ENCODE measurements at regions not wholly inside any gene's neighbourhood (a gene's known extent, or its start where the extent isn't known, plus 50 kb on each side); places are given as distances from the start of the nearest gene placed in this dataset.

DNA sequence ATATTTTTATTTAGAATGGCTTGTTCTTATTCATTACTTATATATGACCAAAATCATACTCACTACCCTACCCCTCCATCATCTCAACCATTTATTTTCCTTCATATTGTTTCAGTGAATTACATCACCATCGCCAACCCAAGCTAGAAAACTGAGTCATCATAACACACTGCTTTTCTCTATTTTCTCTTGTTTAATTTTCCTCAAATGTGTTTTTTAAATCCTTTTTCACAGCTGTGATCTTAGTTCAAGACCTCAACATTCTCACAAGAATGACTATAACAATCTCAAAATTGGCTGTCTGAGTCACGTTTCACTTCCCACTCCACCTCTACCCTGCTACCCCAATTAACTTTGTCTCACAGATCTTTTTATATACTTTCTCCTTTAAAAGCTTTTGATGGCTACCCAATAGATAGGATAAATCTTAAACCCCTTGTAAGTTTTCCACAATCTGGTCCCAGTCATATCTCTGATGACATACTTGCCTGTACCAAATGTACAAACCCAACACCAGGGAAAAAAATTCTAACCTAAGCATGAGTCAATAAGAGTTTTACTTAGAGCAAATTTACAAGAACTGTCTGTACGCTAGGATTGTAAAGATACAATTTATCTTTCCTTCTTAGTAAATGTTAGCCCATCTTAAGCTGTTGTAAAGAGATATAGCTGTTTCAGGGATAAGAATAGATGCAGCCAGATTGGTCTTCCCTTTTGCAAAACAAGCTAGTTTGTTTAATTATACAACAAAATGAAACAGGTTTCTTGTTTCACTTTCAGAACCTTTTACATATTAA, 635.1 kb upstream of the SLC39A10 start:
- H3K4me3 ChIP-seq (ENCODE audit: low read depth, low read length): no peak overlapping the region

DNA sequence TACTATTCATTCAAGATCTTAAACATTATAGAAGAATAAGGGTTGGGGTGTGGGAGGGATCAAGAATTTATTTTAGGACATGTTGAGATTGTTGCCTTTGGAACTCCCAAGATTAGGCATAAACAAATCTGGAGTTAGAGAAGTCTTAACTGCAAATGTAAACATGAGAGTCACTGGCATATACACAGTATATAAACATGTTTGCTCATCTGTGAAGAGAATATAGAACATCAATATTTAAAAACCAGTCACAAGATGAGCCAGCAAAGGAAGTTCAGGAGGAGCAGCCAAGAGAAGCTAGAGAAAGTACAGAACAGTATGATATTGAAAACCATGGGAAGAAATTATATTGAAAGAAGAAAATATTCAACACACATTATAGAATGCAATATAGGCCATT, 638.6 kb upstream of the SLC39A10 start:
- H3K4me3 ChIP-seq (ENCODE audit: low read depth, low read length): no peak overlapping the region

DNA sequence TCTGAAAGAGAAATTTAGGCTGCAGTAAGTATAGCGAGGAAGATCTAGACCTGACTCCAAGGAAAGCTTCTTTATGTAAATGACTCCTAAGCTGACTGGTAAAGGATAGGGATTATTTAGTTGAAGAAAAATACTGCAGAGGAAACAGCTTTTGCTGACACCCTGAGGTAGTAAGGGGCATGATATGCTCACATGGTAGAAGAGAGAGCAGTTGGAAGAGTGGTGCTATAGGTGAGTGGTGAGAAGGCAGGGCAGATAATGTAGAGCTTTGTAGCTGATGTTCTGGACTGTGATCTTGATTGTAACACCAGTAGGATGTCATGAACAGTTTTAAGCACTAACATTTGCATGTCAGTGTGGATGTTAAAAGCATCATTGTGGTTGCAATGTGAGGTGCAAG, 639.1 kb upstream of the SLC39A10 start:
- no peak overlapping the region for H3K4me3 ChIP-seq (ENCODE audit: low read depth, low read length)

DNA sequence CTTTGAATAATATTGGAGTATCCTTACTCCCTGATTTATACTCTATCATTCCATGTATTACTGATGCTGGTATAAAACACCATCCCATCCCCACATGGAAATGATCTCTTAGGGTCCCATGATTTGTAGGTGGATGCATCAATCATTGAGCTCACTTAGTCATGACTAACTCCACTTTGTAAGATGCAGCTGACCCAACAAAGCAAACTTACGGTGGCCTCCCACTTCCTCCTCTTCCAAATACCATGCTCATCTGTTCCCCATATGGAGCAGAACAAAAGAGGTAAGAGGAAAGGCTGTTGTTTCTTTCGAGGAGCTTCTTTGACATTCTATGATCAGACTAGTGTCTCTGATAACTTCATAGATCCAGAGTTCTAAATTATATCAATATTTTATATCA, 640.2 kb upstream of the SLC39A10 start:
- H3K4me3 ChIP-seq (ENCODE audit: low read depth, low read length): no peak overlapping the region

DNA sequence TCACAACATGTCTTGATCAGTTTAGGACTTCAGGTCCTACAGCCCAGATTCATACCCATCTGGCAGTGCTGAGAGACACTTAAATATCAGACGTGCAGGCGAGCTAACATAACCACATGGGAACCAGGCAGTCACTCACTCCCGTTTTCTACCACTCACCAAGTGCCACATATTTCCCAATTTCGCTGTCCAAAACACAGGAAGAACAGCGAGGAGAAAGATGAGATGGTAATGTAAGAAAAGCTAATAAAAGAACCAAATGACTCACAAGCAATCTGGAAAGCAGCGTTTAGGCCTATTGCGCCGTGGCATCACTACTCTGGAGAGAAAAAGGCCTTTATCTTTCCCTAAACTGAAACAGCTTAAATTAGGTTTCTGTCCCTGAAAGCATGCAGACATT, 647.8 kb upstream of the SLC39A10 start:
- H3K4me3 ChIP-seq (ENCODE audit: low read depth, low read length): no peak overlapping the region

DNA sequence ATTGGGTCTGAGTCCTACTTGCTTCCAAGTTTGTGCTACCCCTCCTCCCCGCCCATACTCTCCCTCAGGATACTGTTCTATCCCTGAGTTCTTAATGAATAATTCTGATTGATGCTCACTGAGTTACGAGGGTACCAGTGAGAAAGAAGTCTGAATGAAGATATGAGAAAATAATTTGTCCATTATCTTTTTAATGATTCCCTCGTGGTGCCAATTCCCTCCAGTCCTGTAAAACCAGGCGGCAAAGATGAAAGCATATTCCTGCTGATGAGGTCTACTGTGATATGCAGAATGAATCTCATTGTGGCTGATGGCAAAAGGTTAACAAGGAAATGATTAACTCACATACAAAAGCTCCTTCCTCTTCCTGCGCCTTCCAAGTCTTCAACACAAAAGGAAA, 650.2 kb upstream of the SLC39A10 start:
- H3K4me3 ChIP-seq (ENCODE audit: low read depth, low read length): no peak overlapping the region

DNA sequence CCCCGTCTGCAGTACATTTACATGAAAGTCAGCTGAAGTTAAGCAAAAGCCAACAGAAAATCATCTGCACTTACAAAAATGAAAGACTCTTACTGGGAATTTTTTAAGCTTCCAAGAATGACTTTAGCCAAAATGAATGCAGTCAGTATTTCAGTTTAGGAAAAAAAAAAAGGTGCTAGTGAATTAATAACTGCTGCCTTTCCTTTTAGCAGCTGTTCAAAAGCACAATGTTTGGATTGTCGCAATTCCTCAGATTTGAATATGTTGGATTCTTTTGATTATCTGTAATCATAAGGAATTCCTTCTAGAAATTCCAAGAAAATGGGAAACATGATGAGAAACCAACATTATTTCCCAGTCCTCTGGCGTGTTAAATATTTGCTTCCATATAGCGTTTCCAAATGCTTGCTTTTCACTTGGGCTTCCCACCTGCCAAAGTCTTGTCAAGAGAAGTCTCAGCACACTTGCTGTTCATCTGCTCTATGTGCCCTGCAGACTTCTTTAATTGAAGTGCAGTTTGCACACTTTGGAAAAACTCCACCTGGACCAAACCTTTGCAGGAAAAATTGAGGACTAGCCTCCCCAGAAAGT, 653.0 kb upstream of the SLC39A10 start:
- H3K4me3 ChIP-seq (ENCODE audit: low read depth, low read length): no peak overlapping the region

DNA sequence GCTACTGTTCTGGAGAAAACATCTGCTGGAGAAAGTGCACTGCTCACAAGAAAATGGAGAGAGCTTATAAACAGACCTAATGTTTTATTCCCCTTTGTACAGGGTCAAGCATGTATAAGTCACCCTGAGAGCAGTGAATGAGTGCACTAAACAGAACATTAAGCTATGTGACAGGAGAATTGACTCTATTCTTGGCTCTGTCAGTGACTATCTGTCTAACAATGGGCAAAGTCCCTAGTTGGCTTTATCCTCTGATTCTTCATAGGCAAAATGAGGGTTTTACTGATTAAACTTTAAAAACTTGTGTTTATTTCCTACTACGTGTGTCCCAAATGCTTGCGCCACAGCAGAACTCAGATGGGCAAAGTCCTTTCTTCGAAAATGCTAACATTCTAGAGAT, 655.1 kb upstream of the SLC39A10 start:
- H3K4me3 ChIP-seq (ENCODE audit: low read depth, low read length): no peak overlapping the region

DNA sequence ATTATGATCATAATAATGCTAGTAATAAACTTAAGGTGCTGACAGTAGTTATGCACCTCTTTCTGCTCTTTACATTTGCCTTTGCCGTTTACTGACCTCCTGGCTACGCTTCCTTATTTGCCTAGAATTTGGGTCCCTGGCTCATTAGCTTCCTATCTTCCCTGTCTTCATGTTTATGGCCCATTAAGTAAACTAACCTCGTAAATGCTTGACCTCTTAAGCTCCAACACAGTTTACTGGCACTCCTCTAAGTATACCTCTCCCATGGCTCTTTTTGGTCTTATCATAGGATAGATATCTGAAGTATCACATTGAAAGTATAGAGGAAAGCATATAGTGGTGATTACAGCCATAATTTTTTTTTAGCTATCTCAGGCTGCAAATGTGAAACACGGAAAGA, 657.3 kb upstream of the SLC39A10 start:
- no peak overlapping the region for H3K4me3 ChIP-seq (ENCODE audit: low read depth, low read length)

DNA sequence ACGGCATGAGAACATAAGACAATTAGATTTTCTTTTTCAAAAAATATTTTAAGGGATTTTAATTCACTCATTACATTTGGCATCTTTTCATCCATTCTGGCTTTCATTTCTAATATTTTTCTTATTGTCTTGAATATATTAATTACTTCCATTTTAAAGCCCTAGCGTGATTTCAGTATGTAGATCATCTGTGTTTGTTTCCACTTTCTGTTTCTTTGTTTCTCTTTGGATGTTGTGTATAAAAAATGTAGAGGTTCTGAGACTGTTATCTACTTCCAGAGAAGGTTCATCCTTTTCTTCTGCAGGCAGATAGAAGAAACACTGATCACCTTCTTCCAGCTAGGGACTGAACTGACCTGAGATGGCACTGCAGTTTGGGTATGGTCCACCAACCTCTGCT, 664.4 kb upstream of the SLC39A10 start:
- H3K4me3 ChIP-seq (ENCODE audit: low read depth, low read length): no peak overlapping the region

DNA sequence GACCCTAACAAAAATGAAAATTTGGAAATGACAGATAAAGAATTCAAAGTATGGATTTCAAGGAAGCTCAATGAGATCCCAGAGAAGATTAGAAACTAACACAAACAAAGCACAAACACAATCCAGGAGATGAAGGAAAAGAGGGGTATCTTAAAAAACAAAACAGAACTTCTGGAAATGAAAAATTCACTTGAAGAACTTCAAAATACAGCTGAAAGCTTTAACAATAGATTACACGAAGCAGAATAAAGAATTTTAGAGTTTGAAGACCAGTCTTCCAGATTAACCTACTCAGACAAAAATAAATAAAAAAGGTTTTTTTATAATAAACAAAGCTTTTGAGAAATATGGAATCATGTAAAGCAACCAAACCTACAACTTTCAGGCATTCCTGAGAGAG, 671.8 kb upstream of the SLC39A10 start:
- no peak overlapping the region for H3K4me3 ChIP-seq (ENCODE audit: low read depth, low read length)

DNA sequence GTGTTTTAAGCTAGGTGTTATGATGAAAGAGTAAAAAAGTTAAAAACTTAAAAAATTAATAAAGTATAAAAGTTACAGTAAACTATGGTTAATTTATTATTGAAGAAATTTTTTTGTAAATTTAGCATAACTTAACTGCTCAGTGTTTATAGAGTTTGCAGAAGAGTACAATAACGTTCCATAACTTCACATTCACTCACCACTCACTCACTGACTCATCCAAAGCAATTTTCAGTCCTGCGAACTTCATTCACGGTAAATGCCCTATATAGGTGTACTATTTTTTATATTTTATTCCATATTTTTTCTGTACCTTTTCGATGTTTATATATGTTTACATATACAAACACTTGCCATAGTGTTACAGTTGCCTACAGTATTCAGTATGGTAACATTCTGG, 694.8 kb upstream of the SLC39A10 start:
- H3K4me3 ChIP-seq (ENCODE audit: low read depth, low read length): no peak overlapping the region

DNA sequence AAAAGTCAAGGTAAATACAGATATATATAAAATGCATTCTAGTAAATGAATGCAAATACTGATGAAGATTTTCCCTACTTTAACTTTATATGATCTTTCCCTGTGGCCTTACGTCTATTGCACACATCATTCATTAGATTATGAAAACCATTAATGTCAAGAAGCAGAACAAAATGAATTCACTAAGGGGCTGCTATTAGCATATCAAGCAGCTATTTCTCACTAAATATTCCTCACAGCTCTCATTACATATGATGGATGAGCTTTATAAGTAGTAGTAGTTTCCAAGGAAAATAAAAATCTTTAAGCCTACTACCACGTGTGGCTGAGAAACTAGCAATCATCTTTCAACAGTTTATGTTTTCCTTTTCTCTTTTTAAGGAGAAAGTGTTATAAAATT, 702.8 kb upstream of the SLC39A10 start:
- H3K4me3 ChIP-seq (ENCODE audit: low read depth, low read length): no peak overlapping the region

DNA sequence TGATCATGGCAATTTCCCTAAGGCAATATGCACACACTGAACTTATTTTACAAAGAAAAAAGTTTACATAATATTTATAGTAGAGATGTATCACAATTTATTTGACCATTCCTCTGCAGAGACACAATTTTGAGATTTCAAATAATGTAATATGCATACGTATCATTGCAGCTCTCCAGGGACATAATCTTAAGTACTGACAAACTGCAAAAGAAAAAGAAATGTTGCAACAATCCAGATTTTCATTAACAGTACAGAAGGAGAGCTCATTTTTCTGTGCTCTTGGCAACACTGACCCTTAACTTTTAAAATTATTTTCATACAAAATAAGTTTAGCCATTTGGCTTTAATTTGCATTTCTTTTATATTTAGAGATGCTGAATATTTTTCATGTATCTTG, 710.2 kb upstream of the SLC39A10 start:
- no peak overlapping the region for H3K4me3 ChIP-seq (ENCODE audit: low read depth, low read length)

DNA sequence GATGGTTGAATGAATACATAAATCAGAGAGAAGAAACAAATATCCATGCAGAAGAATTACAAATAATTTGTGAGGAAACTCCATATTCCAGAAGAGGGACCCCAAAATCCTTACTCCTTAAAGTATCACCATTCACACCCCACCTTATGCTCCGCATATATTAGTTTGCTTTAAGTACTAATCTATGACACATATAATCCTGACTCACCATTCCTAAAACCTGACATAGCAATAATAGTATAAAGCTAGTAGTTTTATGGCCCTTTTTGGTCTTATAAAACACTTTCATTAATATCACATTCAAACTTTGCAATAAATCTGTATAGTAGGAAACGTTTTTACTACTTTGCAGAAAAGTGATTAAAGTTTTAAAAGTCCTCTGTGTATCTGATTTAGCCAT, 719.0 kb upstream of the SLC39A10 start:
- H3K4me3 ChIP-seq (ENCODE audit: low read depth, low read length): no peak overlapping the region

DNA sequence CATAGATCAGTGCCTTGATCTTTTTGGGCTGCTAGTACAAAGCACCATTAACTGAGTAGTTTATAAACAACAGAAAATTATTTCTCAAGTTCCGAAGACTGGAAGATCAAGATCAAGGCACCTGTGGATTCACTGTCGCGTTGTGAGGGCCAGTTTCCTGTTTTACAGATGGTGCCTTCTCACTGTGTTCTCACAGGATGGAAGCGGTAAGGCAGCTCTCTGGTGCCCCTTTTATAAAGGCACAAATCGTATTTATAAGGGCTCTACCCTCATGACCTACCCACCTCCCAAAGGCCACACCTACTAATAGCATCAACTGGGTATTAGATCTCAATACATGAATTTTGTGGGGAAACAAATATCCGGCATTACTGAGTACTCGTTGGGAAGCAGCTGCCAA, 729.5 kb upstream of the SLC39A10 start:
- H3K4me3 ChIP-seq (ENCODE audit: low read depth, low read length): no peak overlapping the region

DNA sequence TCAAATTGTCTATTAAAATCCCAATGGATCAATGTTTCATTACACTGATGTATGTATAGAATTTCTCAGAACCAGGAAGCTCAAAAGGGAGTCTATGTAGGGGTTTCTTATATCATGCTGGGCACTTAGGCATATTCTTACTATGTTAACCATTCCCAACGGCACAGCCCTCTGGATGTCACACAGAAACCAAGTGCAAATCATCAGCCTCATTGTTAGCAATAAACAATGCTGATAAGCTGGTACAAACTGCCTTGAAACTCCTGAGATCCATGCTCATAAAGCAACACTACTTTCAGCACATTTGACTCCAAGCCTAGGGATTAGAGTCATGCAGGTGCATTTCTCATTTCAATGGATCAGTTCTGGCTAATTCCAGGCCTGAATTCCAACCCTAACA, 730.2 kb upstream of the SLC39A10 start:
- H3K4me3 ChIP-seq (ENCODE audit: low read depth, low read length): no peak overlapping the region

DNA sequence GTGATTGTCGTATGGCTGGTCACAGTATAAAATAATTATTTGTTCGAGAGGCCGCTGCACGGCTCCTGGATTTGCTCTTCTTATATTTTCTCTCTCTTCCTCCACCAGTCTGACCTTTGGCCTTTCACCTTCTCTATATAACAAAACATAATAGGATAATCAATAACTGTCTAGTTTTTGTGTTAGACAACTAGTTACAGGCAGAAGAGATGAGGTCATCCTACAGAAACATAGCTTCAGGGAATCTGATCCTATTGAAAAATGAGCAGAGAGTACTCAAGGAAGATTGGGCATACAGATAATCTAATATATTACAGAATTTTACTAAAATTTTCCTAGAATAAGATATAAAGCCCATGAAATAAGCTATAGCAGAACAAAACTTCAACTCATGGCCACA, 731.3 kb upstream of the SLC39A10 start:
- H3K4me3 ChIP-seq (ENCODE audit: low read depth, low read length): no peak overlapping the region

DNA sequence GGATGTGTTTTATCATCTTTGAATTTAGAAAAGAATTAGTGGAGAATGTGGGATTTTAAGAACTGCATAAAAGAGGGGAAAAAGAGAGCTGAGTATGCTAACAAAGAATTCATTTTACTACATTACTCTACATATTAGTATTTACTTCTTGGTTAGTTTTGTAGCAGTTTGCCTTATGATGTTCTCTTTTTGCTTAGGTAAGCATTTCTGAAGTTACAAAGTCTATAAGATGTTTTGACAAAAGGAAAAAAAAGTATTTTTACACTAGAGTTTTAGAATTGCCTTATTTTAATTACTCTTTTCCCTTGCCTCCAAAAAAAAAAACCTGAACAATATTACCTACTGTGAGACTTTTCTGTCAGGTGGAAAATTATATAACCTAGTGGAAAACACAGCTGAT, 739.5 kb upstream of the SLC39A10 start:
- H3K4me3 ChIP-seq (ENCODE audit: low read depth, low read length): no peak overlapping the region

DNA sequence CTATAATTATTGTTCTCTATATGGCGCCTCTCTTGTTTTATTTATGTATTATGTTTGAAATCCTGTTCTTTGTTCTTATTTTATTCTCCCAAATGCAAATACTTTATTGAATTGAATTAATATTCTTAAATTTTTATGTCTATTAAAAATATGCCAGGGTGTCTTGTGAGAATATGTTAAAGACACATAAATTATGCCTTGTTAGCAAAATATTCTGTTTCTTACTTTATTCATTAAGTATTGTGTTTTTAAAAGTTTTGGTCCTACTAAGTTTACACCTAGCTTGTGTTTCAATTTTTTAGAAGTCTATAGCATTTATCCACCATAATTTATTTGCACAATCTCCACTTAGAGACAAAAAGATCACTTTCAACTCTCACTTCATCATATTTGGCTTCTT, 741.5 kb upstream of the SLC39A10 start:
- H3K4me3 ChIP-seq (ENCODE audit: low read depth, low read length): no peak overlapping the region

DNA sequence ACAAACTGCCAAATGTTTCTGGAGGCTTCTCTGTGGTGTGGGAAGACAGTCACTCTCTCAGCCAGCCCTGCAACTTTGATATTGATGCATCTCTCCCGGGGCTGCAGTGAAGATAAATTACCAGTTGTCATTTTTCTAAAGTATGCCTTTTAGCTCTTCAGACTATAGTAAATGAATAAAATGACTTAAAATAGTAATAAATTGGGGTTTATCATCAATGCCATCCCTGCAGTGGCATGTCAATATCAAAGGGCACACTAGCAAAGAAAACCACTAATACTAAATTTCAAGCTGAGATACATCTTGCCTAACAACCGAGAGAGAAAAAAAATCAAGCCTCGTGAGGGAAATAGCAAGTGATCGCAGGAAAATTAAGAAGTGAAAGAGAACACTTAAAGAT, 749.5 kb upstream of the SLC39A10 start:
- H3K4me3 ChIP-seq (ENCODE audit: low read depth, low read length): no peak overlapping the region

DNA sequence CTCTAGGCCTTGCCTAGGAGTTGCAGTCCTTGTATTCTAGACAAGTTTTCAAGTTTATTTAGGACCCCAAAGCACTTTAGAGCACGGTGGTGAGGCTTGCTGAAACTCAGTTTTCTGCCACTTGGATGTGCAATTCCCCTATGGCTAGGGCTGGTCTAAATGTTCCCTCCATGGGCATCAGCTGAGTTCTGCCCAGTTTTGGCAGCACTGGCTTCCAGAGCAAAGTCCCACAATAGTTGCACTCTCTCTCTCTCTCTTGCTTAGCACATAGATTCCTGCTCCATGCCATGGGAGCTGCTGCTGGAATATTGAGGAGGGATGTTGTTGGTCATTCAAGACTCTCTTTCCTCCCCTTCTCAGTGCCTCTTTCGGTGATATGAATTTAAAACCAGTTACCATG, 760.2 kb upstream of the SLC39A10 start:
- H3K4me3 ChIP-seq (ENCODE audit: low read depth, low read length): no peak overlapping the region

DNA sequence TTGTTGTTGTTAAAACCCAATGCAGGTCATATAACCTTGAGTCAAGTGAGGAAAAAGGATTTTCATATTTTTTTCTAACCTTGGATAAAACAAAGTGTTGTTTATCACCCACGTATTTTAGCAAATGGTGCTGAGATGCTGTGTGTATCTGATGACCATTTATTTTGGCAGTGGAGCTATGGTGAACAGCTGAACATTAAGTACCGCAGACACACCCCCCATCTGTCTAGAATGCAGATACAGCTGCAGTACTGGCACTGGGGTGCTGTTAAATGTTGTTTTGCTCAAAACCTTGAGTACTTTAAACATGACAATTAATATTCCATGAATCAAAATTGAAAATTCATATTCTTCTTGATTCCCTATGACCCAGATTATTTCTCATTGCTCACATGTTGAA, 773.3 kb upstream of the SLC39A10 start:
- no peak overlapping the region for H3K4me3 ChIP-seq (ENCODE audit: low read depth, low read length)
